PC-3 (cell line): ENCODE measurements at regions not wholly inside any gene's neighbourhood (a gene's known extent, or its start where the extent isn't known, plus 50 kb on each side); places are given as distances from the start of the nearest gene placed in this dataset.

Experiments used
- CTCF ChIP-seq: fragments of 300-600 bp; sonication (generic); conservative IDR thresholded peaks from 2 replicates; pipeline ENCODE4 v1.5.1; 2017; ENCODE audit warnings: antibody characterized with exemption, low read depth, mild to moderate bottlenecking, low read length
- EZH2 ChIP-seq: fragments of 300-600 bp; sonication (generic); IDR thresholded peaks from one replicate; pipeline ENCODE4 v1.6.1; 2017; ENCODE audit warnings: antibody characterized with exemption, mild to moderate bottlenecking, low read length; ENCODE audit not compliant: unreplicated experiment
- EZH2phosphoT487 ChIP-seq: fragments of 300-600 bp; sonication (generic); IDR thresholded peaks from 2 replicates; pipeline ENCODE4 v1.6.1; 2018; ENCODE audit warnings: mild to moderate bottlenecking, antibody characterized with exemption, low read length, borderline replicate concordance

GRCh38 chr9:80066931-80067330, 495.2 kb downstream of the TLE4 start:
- TF ChIP-seq CTCF (no peak), EZH2 (no peak), EZH2phosphoT487 (no peak)
